ENCODE measurements at regions not wholly inside any gene's neighbourhood (a gene's known extent, or its start where the extent isn't known, plus 50 kb on each side); places are given as distances from the start of the nearest gene placed in this dataset.

DNA sequence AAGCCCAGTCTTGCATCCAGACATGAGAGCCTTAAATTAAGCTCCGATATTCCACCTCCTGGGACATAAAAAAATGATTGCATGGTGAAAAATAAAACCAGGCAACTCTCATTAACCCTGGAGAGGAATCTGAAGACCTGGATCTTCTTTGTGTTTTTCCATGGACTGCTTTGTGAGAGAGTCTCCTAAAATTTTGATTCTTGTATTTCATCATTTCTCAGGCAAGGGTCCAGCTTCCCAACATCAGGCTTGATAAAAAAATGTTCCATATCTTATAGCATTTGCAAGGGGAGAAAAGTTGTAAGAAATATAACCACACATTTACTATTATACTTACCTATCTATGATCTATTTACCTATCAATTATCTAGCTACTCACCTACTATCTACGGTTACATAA is 327.5 kb upstream of the SPHKAP start:
- Histone ChIP-seq H3K27ac (ENCODE audit: low read length, poor library complexity, severe bottlenecking) (no peak overlapping the region), H3K36me3 (ENCODE audit: control insufficient read depth in 1 of 2, insufficient read depth in 2 of 2, low read depth in 1 of 2, low read length in 2 of 2) (no peaks in the 10 kb centered on the region), H2AK5ac (ENCODE audit: low read length, severe bottlenecking) (no peak overlapping the region), H2BK120ac (ENCODE audit: low read depth, low read length) (no peak overlapping the region), H2BK5ac (ENCODE audit: low read depth, low read length, poor library complexity, severe bottlenecking) (no peak overlapping the region), H4K8ac (ENCODE audit: low read length) (no peak overlapping the region), H2BK15ac (ENCODE audit: low read depth, poor library complexity, severe bottlenecking) (no peak overlapping the region), H3K4me2 (ENCODE audit: low read length, poor library complexity, severe bottlenecking) (no peak overlapping the region), H3K9me3 (ENCODE audit: control insufficient read depth, low read length) (no peaks in the 10 kb centered on the region), H3K27me3 (ENCODE audit: control insufficient read depth in 1 of 2, insufficient read depth in 1 of 2, low read length in 2 of 2) (no peaks in the 10 kb centered on the region), H3K4me3 (ENCODE audit: insufficient read depth in 1 of 2, low read depth in 1 of 2, low read length in 2 of 2) (no peak overlapping the region), H3K18ac (ENCODE audit: low read depth in 1 of 2, low read length in 2 of 2) (no peak overlapping the region), H2BK12ac (ENCODE audit: low read length in 2 of 2) (no peak overlapping the region), H3K9ac (ENCODE audit: low read length) (no peak overlapping the region), H3K79me1 (replicated peaks; ENCODE audit: low read length, poor library complexity, severe bottlenecking) (no peaks in the 10 kb centered on the region), H4K91ac (ENCODE audit: low read length) (no peak overlapping the region), H3K14ac (ENCODE audit: low read length in 2 of 2) (no peak overlapping the region), H3K4me1 (ENCODE audit: control insufficient read depth, insufficient read depth, low read depth, low read length) (peaks cover 2% of the 10 kb centered on the region), H3K23ac (ENCODE audit: low read length in 2 of 2) (no peak overlapping the region), H3K4ac (ENCODE audit: low read depth in 1 of 2, low read length in 2 of 2) (no peak overlapping the region), H2AFZ (ENCODE audit: low read depth, low read length) (no peak overlapping the region)
- WGBS = no CpG with 5 or more reads among the region's 2 CpGs
- no peak for DNase-seq

DNA sequence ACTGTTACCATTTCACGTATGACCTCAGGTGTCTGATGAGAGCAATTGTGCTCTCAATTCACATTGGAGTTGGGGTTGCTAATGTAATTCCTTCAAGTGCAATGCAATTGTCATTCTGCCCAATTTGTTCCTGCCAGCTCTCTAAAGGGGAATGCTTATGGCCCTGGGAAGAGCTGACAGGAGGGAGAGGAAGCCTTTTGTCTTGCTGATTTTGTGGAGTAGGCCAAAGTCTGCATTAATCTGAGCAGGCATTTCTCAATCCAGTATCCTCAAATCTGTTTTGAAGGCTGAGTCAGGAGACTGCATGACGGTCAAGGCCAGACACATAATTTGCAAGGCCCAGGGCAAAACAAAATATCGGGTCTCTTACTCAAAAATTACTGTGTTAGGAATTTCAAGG is 326.4 kb upstream of the SPHKAP start:
- WGBS = 51% methylated on average over 3 of the region's 3 CpGs
- no peak overlapping the region for H3K4me3 ChIP-seq (ENCODE audit: insufficient read depth in 1 of 2, low read depth in 1 of 2, low read length in 2 of 2)
- H3K4me2 ChIP-seq (ENCODE audit: low read length, poor library complexity, severe bottlenecking) = no peak overlapping the region
- no peak overlapping the region for H4K8ac ChIP-seq (ENCODE audit: low read length)
- no peak overlapping the region for H2BK12ac ChIP-seq (ENCODE audit: low read length in 2 of 2)
- H3K27ac ChIP-seq (ENCODE audit: low read length, poor library complexity, severe bottlenecking) = peak overlapping the region; percentile 79
- H3K18ac ChIP-seq (ENCODE audit: low read depth in 1 of 2, low read length in 2 of 2) = no peak overlapping the region
- H2BK5ac ChIP-seq (ENCODE audit: low read depth, low read length, poor library complexity, severe bottlenecking) = no peak overlapping the region
- H3K4me1 ChIP-seq (ENCODE audit: control insufficient read depth, insufficient read depth, low read depth, low read length) = peaks cover 2% of the 10 kb centered on the region
- H3K14ac ChIP-seq (ENCODE audit: low read length in 2 of 2) = no peak overlapping the region
- H2AK5ac ChIP-seq (ENCODE audit: low read length, severe bottlenecking) = peak overlapping the region; percentile 49
- H4K91ac ChIP-seq (ENCODE audit: low read length) = no peak overlapping the region
- no peak overlapping the region for H3K23ac ChIP-seq (ENCODE audit: low read length in 2 of 2)
- H2BK120ac ChIP-seq (ENCODE audit: low read depth, low read length) = no peak overlapping the region
- H3K9me3 ChIP-seq (ENCODE audit: control insufficient read depth, low read length) = no peaks in the 10 kb centered on the region
- H2AFZ ChIP-seq (ENCODE audit: low read depth, low read length) = no peak overlapping the region
- H3K27me3 ChIP-seq (ENCODE audit: control insufficient read depth in 1 of 2, insufficient read depth in 1 of 2, low read length in 2 of 2) = no peaks in the 10 kb centered on the region
- no peak overlapping the region for H2BK15ac ChIP-seq (ENCODE audit: low read depth, poor library complexity, severe bottlenecking)
- no peak overlapping the region for H3K4ac ChIP-seq (ENCODE audit: low read depth in 1 of 2, low read length in 2 of 2)
- no peaks in the 10 kb centered on the region for H3K36me3 ChIP-seq (ENCODE audit: control insufficient read depth in 1 of 2, insufficient read depth in 2 of 2, low read depth in 1 of 2, low read length in 2 of 2)
- no peaks in the 10 kb centered on the region for H3K79me1 ChIP-seq (replicated peaks; ENCODE audit: low read length, poor library complexity, severe bottlenecking)
- no peak overlapping the region for H3K9ac ChIP-seq (ENCODE audit: low read length)
- no peak for DNase-seq

DNA sequence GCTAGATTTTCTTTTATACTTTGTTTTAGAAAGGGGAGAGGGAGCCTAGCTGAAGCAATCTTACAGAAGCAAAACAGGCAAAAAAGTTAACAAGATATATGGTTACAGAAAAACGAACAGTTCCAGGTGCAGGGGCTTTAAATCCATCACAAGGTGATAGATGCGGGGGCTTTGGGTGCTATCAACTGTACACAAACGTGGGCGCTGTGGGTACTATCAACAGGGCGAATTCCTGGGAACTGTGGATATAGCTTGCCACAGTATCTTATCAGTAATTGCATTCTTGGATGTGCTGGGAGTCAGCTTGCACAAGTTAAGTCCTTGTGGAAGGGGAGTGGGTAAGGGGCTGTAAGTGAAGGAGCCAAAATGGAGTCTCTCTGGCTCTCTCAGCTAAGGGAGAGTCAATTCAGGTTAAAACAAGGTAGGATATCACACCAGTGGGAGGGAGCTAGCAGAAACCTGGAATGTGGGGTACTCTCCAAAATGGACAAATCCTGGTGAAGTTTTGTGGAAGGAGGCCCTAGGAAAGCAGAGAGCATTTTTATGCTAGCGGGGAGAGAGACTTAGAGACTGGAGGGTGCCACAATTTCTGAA is 325.8 kb upstream of the SPHKAP start:
- Histone ChIP-seq H3K4me1 (ENCODE audit: control insufficient read depth, insufficient read depth, low read depth, low read length) (peaks cover 2% of the 10 kb centered on the region), H3K79me1 (replicated peaks; ENCODE audit: low read length, poor library complexity, severe bottlenecking) (no peaks in the 10 kb centered on the region), H2BK12ac (ENCODE audit: low read length in 2 of 2) (no peak overlapping the region), H3K9ac (ENCODE audit: low read length) (no peak overlapping the region), H3K27me3 (ENCODE audit: control insufficient read depth in 1 of 2, insufficient read depth in 1 of 2, low read length in 2 of 2) (no peaks in the 10 kb centered on the region), H2BK15ac (ENCODE audit: low read depth, poor library complexity, severe bottlenecking) (no peak overlapping the region), H2BK120ac (ENCODE audit: low read depth, low read length) (no peak overlapping the region), H3K4ac (ENCODE audit: low read depth in 1 of 2, low read length in 2 of 2) (no peak overlapping the region), H3K14ac (ENCODE audit: low read length in 2 of 2) (no peak overlapping the region), H3K27ac (ENCODE audit: low read length, poor library complexity, severe bottlenecking) (peak overlapping the region; percentile 79), H2AK5ac (ENCODE audit: low read length, severe bottlenecking) (peak overlapping the region; percentile 49), H4K91ac (ENCODE audit: low read length) (no peak overlapping the region), H3K4me3 (ENCODE audit: insufficient read depth in 1 of 2, low read depth in 1 of 2, low read length in 2 of 2) (no peak overlapping the region), H3K36me3 (ENCODE audit: control insufficient read depth in 1 of 2, insufficient read depth in 2 of 2, low read depth in 1 of 2, low read length in 2 of 2) (no peaks in the 10 kb centered on the region), H3K9me3 (ENCODE audit: control insufficient read depth, low read length) (no peaks in the 10 kb centered on the region), H2AFZ (ENCODE audit: low read depth, low read length) (no peak overlapping the region), H3K23ac (ENCODE audit: low read length in 2 of 2) (no peak overlapping the region), H4K8ac (ENCODE audit: low read length) (no peak overlapping the region), H3K4me2 (ENCODE audit: low read length, poor library complexity, severe bottlenecking) (no peak overlapping the region), H3K18ac (ENCODE audit: low read depth in 1 of 2, low read length in 2 of 2) (no peak overlapping the region), H2BK5ac (ENCODE audit: low read depth, low read length, poor library complexity, severe bottlenecking) (no peak overlapping the region)
- WGBS = 64% methylated on average over 6 of the region's 6 CpGs
- no peak for DNase-seq

DNA sequence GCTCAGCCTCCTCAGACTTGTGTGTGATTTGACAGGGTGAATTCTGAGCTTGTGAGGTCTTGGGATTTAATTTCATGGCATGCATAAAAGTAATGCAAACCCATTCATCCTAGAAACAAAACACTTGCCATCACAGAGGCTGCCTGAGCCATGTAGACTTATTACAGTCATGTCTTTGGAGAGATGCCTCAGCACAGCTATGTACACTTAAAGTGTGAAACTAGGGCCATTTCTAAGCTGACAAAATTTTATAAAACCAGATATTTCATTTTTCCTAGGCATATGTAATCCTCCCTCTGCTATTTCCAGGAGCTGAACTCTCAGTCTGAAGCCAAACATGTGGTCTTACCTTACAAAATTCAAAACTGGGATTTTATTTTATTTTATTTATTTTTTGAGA is 322.2 kb upstream of the SPHKAP start:
- Histone ChIP-seq H3K4me2 (ENCODE audit: low read length, poor library complexity, severe bottlenecking) (no peak overlapping the region), H2AFZ (ENCODE audit: low read depth, low read length) (no peak overlapping the region), H3K14ac (ENCODE audit: low read length in 2 of 2) (no peak overlapping the region), H3K4ac (ENCODE audit: low read depth in 1 of 2, low read length in 2 of 2) (no peak overlapping the region), H3K4me3 (ENCODE audit: insufficient read depth in 1 of 2, low read depth in 1 of 2, low read length in 2 of 2) (no peak overlapping the region), H2BK5ac (ENCODE audit: low read depth, low read length, poor library complexity, severe bottlenecking) (no peak overlapping the region), H3K4me1 (ENCODE audit: control insufficient read depth, insufficient read depth, low read depth, low read length) (peaks cover 2% of the 10 kb centered on the region), H2AK5ac (ENCODE audit: low read length, severe bottlenecking) (no peak overlapping the region), H3K9me3 (ENCODE audit: control insufficient read depth, low read length) (no peaks in the 10 kb centered on the region), H2BK120ac (ENCODE audit: low read depth, low read length) (no peak overlapping the region), H3K36me3 (ENCODE audit: control insufficient read depth in 1 of 2, insufficient read depth in 2 of 2, low read depth in 1 of 2, low read length in 2 of 2) (no peaks in the 10 kb centered on the region), H3K27ac (ENCODE audit: low read length, poor library complexity, severe bottlenecking) (no peak overlapping the region), H3K27me3 (ENCODE audit: control insufficient read depth in 1 of 2, insufficient read depth in 1 of 2, low read length in 2 of 2) (no peaks in the 10 kb centered on the region), H4K91ac (ENCODE audit: low read length) (no peak overlapping the region), H2BK12ac (ENCODE audit: low read length in 2 of 2) (no peak overlapping the region), H4K8ac (ENCODE audit: low read length) (no peak overlapping the region), H3K18ac (ENCODE audit: low read depth in 1 of 2, low read length in 2 of 2) (no peak overlapping the region), H3K9ac (ENCODE audit: low read length) (no peak overlapping the region), H3K79me1 (replicated peaks; ENCODE audit: low read length, poor library complexity, severe bottlenecking) (no peaks in the 10 kb centered on the region), H3K23ac (ENCODE audit: low read length in 2 of 2) (no peak overlapping the region), H2BK15ac (ENCODE audit: low read depth, poor library complexity, severe bottlenecking) (no peak overlapping the region)
- DNase-seq = no peak

All from mesenchymal stem cell (in vitro differentiated cells and primary cell).